Heart left ventricle (tissue), 13 donors: ENCODE measurements at regions not wholly inside any gene's neighbourhood (a gene's known extent, or its start where the extent isn't known, plus 50 kb on each side); places are given as distances from the start of the nearest gene placed in this dataset.

Source experiments
- CTCF ChIP-seq, 12 donors: fragments of 200-600 bp; sonication (generic) in 4 of 12; IDR thresholded peaks; one replicate each; pipeline versions ENCODE4 v1.5.0 to v1.8.0; 2018 to 2022; ENCODE audit warnings: antibody characterized with exemption in 12 of 12, mild to moderate bottlenecking in 5 of 12
- POLR2A ChIP-seq, 2 donors: fragments of 450-650 bp; IDR thresholded peaks; one replicate each; pipeline ENCODE4 v1.6.1; 2017; ENCODE audit warnings: antibody characterized with exemption in 2 of 2, mild to moderate bottlenecking in 2 of 2, moderate library complexity in 2 of 2
- donor health status: ischemic (EF 13 %, LVEDD 7.1; RV severe dilation, severe dysfunction).
- donor health status: DM: no; HTN: yes; CAD: no.
- donor health status: DM: no; HTN: no; CAD: no.
- donor health status: ischemic (EF 25% LVEDD 6.9; RV normal size, moderate dysfunction).
- donor health status: ischemic (EF 25% LVEDD 5.7; RV mildly dilated, moderate dysfunction).
- donor health status: ischemic (EF 35%, LVEDD 5.7; RV mildly dilated, moderate dysfunction).
- donor health status: nonischemic (EF 11% LVEDD 7.7; RV severe dilation, severe dysfunction).
- donor health status: DM: yes; HTN: yes; CAD: no.
- donor health status: PGD.
- donor health status: ischemic (EF 29% LVEDD 5.4; RV normal size, mild dysfunction).
- donor health status: nonischemic (EF 23%, LVEDD 6.1; RV moderate dilation, normal function).

DNA sequence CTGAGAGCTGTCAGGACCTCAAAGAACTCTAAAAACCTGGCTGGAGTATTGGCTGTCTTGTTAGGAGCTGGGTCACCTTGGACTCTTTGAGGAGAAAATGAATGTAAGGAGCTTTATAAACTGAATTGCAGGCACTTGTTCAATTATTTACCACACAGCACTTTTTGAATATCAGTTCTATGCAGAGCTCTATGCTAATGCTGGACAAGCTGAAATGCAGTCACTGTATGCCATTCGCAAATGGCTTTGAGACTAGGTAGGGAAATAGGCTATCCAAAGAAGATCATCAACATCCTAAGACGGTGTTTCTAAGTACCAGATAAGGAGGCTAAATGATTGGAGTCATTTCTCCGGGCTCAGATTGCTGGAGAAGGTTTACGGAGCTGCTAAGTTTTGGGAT lies 333.5 kb downstream of the SIPA1L2 start:
- no peak for TF ChIP-seq CTCF (IDR thresholded peaks at IDR 0.05)
- no peak for TF ChIP-seq POLR2A (IDR thresholded peaks at IDR 0.05)
